ENCODE measurements at regions not wholly inside any gene's neighbourhood (a gene's known extent, or its start where the extent isn't known, plus 50 kb on each side); places are given as distances from the start of the nearest gene placed in this dataset.

- no peak for DNase-seq (ENCODE audit: low spot score)
- Histone ChIP-seq H2AFZ (no peak overlapping the region), H3K4me2 (no peak overlapping the region), H3K4me3 (no peak overlapping the region), H3K4me1 (ENCODE audit: insufficient read depth) (no peaks in the 10 kb centered on the region), H3K36me3 (replicated peaks; ENCODE audit: insufficient read depth, low read depth) (no peaks in the 10 kb centered on the region), H3K27ac (no peak overlapping the region), H3K9me3 (ENCODE audit: low read depth) (no peaks in the 10 kb centered on the region), H3K79me2 (no peaks in the 10 kb centered on the region), H4K20me1 (ENCODE audit: insufficient read depth, poor library complexity, severe bottlenecking) (no peaks in the 10 kb centered on the region), H3K27me3 (no peaks in the 10 kb centered on the region), H3K9me2 (replicated peaks; ENCODE audit: insufficient read depth) (no peaks in the 10 kb centered on the region)
- WGBS (ENCODE audit: low lambda C conversion rate, missing lambda C conversion rate): 70% methylated on average over 1 of the region's 1 CpG
- no peak for TF ChIP-seq CTCF (IDR thresholded peaks at IDR 0.05; ENCODE audit: poor library complexity)
- no peak for TF ChIP-seq EZH2phosphoT487 (IDR thresholded peaks at IDR 0.05; ENCODE audit: low read depth, severe bottlenecking, unreplicated experiment)
- no peak for TF ChIP-seq EZH2 (IDR thresholded peaks at IDR 0.05; ENCODE audit: borderline replicate concordance)
These were observed 1674.9 kb downstream of the REEP3 start for GRCh38 chr10:65196111-65196510.

DNA sequence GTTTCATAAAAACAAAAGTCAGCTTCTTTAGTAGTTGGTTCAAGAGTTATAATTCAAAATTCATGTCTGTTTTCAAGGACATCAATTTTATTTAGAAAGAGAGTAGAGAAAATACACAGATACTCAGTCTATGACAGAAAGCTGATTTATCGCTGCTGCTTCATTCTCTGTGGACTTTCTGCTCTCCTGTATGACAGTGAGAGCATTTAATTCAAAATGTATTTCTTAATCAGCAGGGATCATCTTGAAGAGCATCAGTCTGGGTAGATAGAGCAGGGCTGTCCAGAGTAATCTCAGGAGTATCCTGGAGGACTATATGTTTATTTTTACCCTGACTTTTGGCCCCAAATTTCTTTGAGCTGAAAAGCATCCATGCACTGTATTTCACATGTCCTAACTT lies 1676.7 kb downstream of the REEP3 start:
- no peak for TF ChIP-seq EZH2 (IDR thresholded peaks at IDR 0.05; ENCODE audit: borderline replicate concordance)
- WGBS (ENCODE audit: low lambda C conversion rate, missing lambda C conversion rate): 96% methylated on average over 1 of the region's 1 CpG
- Histone ChIP-seq H2AFZ (no peak overlapping the region), H3K27me3 (no peaks in the 10 kb centered on the region), H3K9me2 (replicated peaks; ENCODE audit: insufficient read depth) (no peaks in the 10 kb centered on the region), H3K4me1 (ENCODE audit: insufficient read depth) (no peaks in the 10 kb centered on the region), H3K79me2 (no peaks in the 10 kb centered on the region), H3K36me3 (replicated peaks; ENCODE audit: insufficient read depth, low read depth) (no peaks in the 10 kb centered on the region), H3K4me3 (no peak overlapping the region), H3K27ac (no peak overlapping the region), H3K4me2 (no peak overlapping the region), H3K9me3 (ENCODE audit: low read depth) (no peaks in the 10 kb centered on the region), H4K20me1 (ENCODE audit: insufficient read depth, poor library complexity, severe bottlenecking) (no peaks in the 10 kb centered on the region)
- DNase-seq (ENCODE audit: low spot score): no peak

- DNase-seq (ENCODE audit: low spot score): no peak
- 83% methylated on average over 3 of the region's 3 CpGs for WGBS (ENCODE audit: low lambda C conversion rate, missing lambda C conversion rate)
- no peaks in the 10 kb centered on the region for H3K9me2 ChIP-seq (replicated peaks; ENCODE audit: insufficient read depth)
- no peak overlapping the region for H3K4me2 ChIP-seq
- no peak for TF ChIP-seq EZH2 (IDR thresholded peaks at IDR 0.05; ENCODE audit: borderline replicate concordance)
- no peak for TF ChIP-seq EZH2phosphoT487 (IDR thresholded peaks at IDR 0.05; ENCODE audit: low read depth, severe bottlenecking, unreplicated experiment)
- TF ChIP-seq CTCF (IDR thresholded peaks at IDR 0.05; ENCODE audit: poor library complexity): no peak
- no peak overlapping the region for H2AFZ ChIP-seq
- H3K4me1 ChIP-seq (ENCODE audit: insufficient read depth): no peaks in the 10 kb centered on the region
- no peaks in the 10 kb centered on the region for H3K79me2 ChIP-seq
- H3K27me3 ChIP-seq: no peaks in the 10 kb centered on the region
- no peaks in the 10 kb centered on the region for H3K36me3 ChIP-seq (replicated peaks; ENCODE audit: insufficient read depth, low read depth)
- H3K27ac ChIP-seq: no peak overlapping the region
- H3K4me3 ChIP-seq: no peak overlapping the region
- H4K20me1 ChIP-seq (ENCODE audit: insufficient read depth, poor library complexity, severe bottlenecking): no peaks in the 10 kb centered on the region
- H3K9me3 ChIP-seq (ENCODE audit: low read depth): no peaks in the 10 kb centered on the region
These were observed 1680.3 kb downstream of the REEP3 start for GRCh38 chr10:65201491-65201890.

DNA sequence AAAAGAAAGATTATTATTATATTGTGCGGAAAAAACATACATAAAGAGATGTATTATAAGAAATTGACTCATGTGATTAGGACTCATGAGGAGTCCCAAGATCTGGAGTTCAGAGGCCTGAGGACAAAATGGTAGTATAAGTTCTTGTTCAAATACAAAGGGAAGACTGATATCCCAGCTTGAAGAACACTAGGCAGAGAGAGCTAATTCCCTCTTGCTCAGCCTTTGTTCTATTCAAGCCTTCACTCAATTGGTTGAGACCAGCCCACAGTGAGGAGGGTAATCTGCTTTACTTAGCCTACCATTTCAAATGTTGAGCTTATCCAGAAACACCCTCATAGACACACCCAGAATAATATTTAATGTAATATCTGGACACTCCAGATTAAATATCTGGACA lies 1683.8 kb downstream of the REEP3 start:
- no peaks in the 10 kb centered on the region for H3K79me2 ChIP-seq
- H3K4me3 ChIP-seq: no peak overlapping the region
- H3K4me2 ChIP-seq: no peak overlapping the region
- H2AFZ ChIP-seq: no peak overlapping the region
- DNase-seq (ENCODE audit: low spot score): no peak
- TF ChIP-seq CTCF (IDR thresholded peaks at IDR 0.05; ENCODE audit: poor library complexity): no peak
- TF ChIP-seq EZH2 (IDR thresholded peaks at IDR 0.05; ENCODE audit: borderline replicate concordance): no peak
- no peak for TF ChIP-seq EZH2phosphoT487 (IDR thresholded peaks at IDR 0.05; ENCODE audit: low read depth, severe bottlenecking, unreplicated experiment)
- H3K4me1 ChIP-seq (ENCODE audit: insufficient read depth): no peaks in the 10 kb centered on the region
- H3K27me3 ChIP-seq: no peaks in the 10 kb centered on the region
- WGBS (ENCODE audit: low lambda C conversion rate, missing lambda C conversion rate): 100% methylated on average over 1 of the region's 1 CpG
- no peaks in the 10 kb centered on the region for H3K36me3 ChIP-seq (replicated peaks; ENCODE audit: insufficient read depth, low read depth)
- no peak overlapping the region for H3K27ac ChIP-seq
- H3K9me3 ChIP-seq (ENCODE audit: low read depth): no peaks in the 10 kb centered on the region
- H3K9me2 ChIP-seq (replicated peaks; ENCODE audit: insufficient read depth): no peaks in the 10 kb centered on the region
- no peaks in the 10 kb centered on the region for H4K20me1 ChIP-seq (ENCODE audit: insufficient read depth, poor library complexity, severe bottlenecking)

Data from hepatocyte (in vitro differentiated cells).